GM19455 (cell line): ENCODE measurements at regions not wholly inside any gene's neighbourhood (a gene's known extent, or its start where the extent isn't known, plus 50 kb on each side); places are given as distances from the start of the nearest gene placed in this dataset.

Experiments
- ATAC-seq: cut with Tn5 transposase; IDR thresholded peaks from one replicate; pipeline ENCODE4 v1.9.1; 2021; ENCODE audit not compliant: unreplicated experiment

GRCh38 chr1:238592621-238593020, 701.9 kb upstream of the ZP4 start:
- ATAC-seq = no peak

- ATAC-seq = no peak
Observed at GRCh38 chr1:238589843-238590435, 699.2 kb upstream of the ZP4 start.

GRCh38 chr1:238582816-238583215, 692.1 kb upstream of the ZP4 start:
- ATAC-seq = no peak

GRCh38 chr1:238581332-238581731, 690.6 kb upstream of the ZP4 start:
- ATAC-seq = no peak

- no peak for ATAC-seq
Observed at GRCh38 chr1:238568735-238569134, 678.0 kb upstream of the ZP4 start.

GRCh38 chr1:238562341-238562740, 671.6 kb upstream of the ZP4 start:
- ATAC-seq = no peak

GRCh38 chr1:238558746-238559145, 668.0 kb upstream of the ZP4 start:
- no peak for ATAC-seq

GRCh38 chr1:238558156-238558555, 667.4 kb upstream of the ZP4 start:
- ATAC-seq = no peak

GRCh38 chr1:238552271-238552670, 661.5 kb upstream of the ZP4 start:
- no peak for ATAC-seq

GRCh38 chr1:238549137-238549536, 658.4 kb upstream of the ZP4 start:
- no peak for ATAC-seq

GRCh38 chr1:238546118-238546517, 655.4 kb upstream of the ZP4 start:
- no peak for ATAC-seq

- ATAC-seq = no peak
Observed at GRCh38 chr1:238537641-238538040, 646.9 kb upstream of the ZP4 start.

GRCh38 chr1:238530209-238530851, 639.6 kb upstream of the ZP4 start:
- no peak for ATAC-seq

- ATAC-seq = no peak
Observed at GRCh38 chr1:238517711-238518110, 627.0 kb upstream of the ZP4 start.

- no peak for ATAC-seq
Observed at GRCh38 chr1:238501290-238501689, 610.6 kb upstream of the ZP4 start.

- ATAC-seq = no peak
Observed at GRCh38 chr1:238499021-238499420, 608.3 kb upstream of the ZP4 start.

GRCh38 chr1:238492271-238492670, 601.5 kb upstream of the ZP4 start:
- ATAC-seq = no peak

GRCh38 chr1:238491265-238491664, 600.5 kb upstream of the ZP4 start:
- ATAC-seq = no peak

GRCh38 chr1:238489006-238489405, 598.3 kb upstream of the ZP4 start:
- no peak for ATAC-seq

GRCh38 chr1:238488401-238488800, 597.7 kb upstream of the ZP4 start:
- no peak for ATAC-seq

GRCh38 chr1:238487931-238488330, 597.2 kb upstream of the ZP4 start:
- ATAC-seq = no peak

- no peak for ATAC-seq
Observed at GRCh38 chr1:238485912-238486209, 595.1 kb upstream of the ZP4 start.
